Breast epithelium (tissue), 3 donors: ENCODE measurements at regions not wholly inside any gene's neighbourhood (a gene's known extent, or its start where the extent isn't known, plus 50 kb on each side); places are given as distances from the start of the nearest gene placed in this dataset.

Experiments used
- POLR2A ChIP-seq: fragments of 450-650 bp; IDR thresholded peaks from one replicate; pipeline ENCODE4 v1.6.1; 2016; ENCODE audit warnings: antibody characterized with exemption, mild to moderate bottlenecking, moderate library complexity
- TF ChIP-seq, protein P1 (sequence below), 3 donors: fragments of 450-650 bp; IDR thresholded peaks; one replicate each; pipeline ENCODE4 v1.5.1; 2016 to 2017; ENCODE audit warnings: antibody characterized with exemption in 3 of 3, mild to moderate bottlenecking in 3 of 3, moderate library complexity in 3 of 3

DNA sequence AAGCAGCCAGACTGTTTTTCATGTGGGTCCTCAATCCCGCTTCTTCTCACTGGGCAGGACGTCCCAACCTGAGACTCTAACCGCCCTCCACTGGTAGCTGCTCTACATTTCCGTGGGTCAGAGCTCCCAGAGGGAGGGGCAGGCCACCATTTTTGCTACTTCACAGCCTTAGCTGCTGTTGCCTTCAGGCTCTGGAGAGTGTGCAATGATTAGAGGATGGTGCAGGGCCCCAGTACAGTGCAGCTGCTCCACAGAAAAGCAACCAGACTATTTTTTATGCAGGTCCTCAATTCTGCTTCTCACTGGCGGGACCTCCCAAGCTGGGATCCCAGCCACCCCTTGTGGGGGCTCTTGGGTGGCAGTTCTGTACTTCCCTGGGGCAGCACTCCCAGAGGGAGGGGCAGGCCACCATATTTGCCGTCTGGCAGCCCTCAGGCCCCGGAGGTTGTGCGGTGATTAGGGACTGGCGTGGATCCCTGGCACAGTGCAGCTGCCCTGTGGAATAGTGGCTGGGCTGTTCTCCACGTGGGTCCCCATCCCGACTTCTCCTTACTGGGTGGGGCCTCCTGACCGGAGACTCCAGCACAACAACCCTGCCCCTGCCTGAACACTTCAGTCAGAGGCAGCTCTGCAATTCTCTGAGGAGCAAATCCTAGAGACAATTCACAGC is 647.6 kb upstream of the PKN2 start:
- TF ChIP-seq POLR2A, result no peak
- TF ChIP-seq, protein P1, sequence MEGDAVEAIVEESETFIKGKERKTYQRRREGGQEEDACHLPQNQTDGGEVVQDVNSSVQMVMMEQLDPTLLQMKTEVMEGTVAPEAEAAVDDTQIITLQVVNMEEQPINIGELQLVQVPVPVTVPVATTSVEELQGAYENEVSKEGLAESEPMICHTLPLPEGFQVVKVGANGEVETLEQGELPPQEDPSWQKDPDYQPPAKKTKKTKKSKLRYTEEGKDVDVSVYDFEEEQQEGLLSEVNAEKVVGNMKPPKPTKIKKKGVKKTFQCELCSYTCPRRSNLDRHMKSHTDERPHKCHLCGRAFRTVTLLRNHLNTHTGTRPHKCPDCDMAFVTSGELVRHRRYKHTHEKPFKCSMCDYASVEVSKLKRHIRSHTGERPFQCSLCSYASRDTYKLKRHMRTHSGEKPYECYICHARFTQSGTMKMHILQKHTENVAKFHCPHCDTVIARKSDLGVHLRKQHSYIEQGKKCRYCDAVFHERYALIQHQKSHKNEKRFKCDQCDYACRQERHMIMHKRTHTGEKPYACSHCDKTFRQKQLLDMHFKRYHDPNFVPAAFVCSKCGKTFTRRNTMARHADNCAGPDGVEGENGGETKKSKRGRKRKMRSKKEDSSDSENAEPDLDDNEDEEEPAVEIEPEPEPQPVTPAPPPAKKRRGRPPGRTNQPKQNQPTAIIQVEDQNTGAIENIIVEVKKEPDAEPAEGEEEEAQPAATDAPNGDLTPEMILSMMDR (IDR thresholded peaks at IDR 0.05), result no peak
